Renal pelvis (tissue), 1 donor: ENCODE measurements at regions not wholly inside any gene's neighbourhood (a gene's known extent, or its start where the extent isn't known, plus 50 kb on each side); places are given as distances from the start of the nearest gene placed in this dataset.
"Not testable (repeated sequence)": the region's sequence is repeated elsewhere in the genome, so short reads cannot be mapped to it uniquely, and the experiment has no call there.

Experiments used
- DNase-seq: peaks from one replicate; pipeline ENCODE4 v3.0.0-alpha.2; 2013

DNA sequence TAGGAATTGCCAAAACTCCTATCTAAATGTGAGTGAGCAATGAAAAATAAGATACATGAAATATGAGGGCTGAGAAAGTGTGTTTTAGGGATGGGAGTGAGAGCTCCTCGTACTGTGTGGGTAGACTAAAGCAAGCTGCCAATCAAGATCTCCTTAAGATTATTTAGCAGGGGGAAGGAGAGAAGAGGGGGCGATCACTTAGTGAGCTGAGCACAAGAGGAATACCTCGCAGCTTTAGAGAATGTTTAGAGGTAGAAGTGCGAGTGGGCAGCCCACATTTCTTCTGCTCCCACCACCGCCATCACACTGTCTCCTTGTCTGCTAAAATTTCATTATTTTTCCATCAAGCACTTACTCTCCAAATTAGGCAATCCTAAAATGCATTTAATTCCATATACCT lies 312.6 kb downstream of the ALDH8A1 start:
- DNase-seq: no peak

DNA sequence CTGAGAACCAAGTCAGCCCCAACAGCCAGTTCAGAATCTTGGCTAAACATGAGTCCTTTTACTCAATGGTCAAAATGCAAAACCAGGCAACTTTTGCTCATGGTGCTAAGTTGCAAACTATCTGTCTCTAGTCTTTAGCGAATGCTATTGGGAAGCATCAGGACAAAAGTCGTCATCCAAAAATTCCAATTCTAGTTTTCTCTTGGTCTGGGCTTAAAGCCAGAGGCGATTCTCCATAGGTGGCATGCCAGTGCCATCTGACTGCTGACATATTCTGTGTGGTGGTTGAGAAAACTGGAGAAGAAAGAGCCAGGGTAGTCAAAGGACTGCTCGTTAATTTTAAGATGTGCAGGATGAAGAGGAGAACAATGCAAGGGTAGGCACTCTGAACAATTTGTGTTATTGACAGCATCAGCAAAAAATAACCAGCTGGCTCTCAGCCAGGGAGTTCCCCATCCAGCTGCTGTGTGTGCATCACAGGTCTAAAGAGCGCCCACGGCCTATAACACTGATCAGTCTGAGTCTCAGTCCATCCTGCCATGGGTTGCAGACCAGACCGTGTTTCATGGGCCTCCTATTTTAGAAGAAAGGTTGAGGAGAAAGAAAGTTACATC lies 313.6 kb downstream of the ALDH8A1 start:
- no peak for DNase-seq

DNA sequence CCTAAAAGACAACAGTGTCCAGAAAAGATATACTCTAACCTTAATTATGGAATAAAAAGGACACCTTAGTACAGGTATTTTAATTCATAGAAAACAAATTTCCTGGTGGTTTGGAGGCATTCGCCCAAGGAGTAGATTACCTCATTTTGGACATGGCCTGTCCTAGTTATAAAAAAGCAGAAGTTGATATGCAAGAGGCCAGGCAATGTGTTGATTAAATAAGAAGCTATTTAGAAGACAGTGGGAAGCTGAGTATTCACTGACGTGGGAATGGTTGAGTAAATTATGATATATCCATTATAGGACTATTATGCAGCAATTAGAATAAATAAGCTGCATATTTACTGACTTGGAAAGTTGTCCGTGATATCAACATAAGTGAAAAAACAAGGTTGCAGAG lies 314.9 kb downstream of the ALDH8A1 start:
- DNase-seq: no peak

DNA sequence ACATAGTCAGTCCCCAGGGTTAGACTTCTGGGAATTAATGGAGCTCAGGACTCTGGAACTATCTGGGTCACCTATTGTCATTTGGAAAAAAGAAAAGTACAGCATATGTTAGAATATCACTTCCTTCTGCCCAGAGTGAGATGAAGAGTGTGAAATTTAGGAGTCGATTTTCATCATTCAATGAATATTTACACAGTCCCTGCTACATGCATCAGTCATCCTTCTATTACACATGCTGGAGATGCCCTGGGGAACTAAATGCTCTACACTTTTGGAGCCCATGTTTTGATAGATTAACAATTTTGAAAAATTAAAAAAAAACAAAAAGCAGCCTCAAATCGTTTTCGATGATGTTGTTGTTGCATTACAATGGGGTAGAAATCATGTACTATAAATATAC lies 315.4 kb downstream of the ALDH8A1 start:
- DNase-seq: no peak

DNA sequence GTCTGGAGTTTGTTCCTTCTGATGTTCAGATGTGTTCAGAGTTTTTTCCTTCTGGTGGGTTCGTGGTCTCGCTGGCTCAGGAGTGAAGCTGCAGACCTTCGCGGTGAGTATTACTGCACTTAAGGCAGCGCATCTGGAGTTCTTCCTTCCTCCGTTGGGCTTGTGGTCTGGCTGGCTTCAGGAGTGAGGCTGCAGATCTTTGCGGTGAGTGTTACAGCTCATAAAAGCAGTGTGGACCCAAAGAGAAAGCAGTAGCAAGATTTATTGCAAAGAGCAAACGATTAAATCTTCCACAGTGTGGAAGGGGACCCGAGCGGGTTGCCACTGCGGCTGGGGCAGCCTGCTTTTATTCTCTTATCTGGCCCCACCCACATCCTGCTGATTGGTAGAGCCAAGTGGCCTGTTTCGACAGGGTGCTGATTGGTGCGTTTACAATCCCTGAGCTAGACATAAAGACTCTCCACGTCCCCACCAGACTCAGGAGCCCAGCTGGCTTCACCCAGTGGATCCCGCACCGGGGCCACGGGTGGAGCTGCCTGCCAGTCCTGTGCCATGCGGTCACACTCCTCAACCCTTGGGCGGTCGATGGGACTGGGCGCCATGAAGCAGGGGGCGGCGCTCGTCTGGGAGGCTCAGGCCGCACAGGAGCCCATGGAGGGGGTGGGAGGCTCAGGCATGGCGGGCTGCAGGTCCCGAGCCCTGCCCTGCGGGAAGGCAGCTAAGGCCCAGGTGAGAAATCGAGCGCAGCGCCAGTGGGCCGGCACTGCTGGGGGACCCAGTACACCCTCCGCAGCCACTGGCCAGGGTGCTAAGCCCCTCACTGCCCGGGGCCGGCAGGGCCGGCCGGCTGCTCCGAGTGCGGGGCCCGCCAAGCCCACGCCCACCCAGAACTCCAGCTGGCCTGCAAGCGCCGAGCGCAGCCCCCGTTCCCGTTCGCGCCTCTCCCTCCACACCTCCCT lies 315.3 kb upstream of the SGK1 start:
- not testable (repeated sequence) for DNase-seq

DNA sequence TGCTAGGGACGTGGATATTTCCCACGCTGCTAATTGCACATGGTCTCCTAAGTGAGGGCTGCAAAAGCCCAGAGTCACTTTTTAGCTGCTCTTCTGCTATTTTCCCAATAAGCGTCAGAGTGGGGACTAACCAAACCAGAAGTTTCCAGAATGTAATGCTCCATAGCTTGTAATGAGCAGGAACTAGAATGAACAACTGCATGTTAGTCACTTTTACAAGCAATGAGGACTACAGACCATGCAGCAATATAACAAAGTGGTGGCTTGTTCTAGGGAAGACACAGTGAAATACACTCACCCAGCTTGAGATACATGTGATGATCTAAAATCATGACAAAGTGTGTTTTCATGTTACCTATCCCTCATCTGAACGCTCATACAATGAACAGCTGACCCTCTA lies 314.1 kb upstream of the SGK1 start:
- no peak for DNase-seq

DNA sequence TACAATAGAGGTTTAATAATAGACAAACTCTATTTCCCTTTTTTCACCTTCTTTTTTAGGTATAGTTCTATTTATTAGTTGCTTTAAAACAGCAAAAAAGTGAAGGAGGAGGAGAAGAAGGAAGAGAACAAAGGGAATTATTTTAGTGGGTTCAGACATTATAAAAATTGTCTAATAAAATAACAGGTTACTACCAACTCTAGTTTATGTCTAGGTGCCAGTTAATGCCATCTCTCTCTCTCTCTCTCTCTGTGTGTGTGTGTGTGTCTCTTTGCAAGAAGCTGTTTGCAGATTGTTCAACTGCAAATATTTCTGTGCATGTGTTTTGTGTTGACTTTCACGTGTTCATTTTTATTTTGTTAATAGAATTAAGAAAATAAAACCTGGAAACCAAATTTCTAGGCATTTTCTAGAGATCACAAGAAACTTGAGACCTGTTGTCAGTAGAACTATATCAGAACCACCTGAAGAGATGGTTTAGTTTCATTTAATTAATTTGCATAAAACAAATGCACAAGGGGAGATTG lies 313.5 kb upstream of the SGK1 start:
- DNase-seq: no peak

DNA sequence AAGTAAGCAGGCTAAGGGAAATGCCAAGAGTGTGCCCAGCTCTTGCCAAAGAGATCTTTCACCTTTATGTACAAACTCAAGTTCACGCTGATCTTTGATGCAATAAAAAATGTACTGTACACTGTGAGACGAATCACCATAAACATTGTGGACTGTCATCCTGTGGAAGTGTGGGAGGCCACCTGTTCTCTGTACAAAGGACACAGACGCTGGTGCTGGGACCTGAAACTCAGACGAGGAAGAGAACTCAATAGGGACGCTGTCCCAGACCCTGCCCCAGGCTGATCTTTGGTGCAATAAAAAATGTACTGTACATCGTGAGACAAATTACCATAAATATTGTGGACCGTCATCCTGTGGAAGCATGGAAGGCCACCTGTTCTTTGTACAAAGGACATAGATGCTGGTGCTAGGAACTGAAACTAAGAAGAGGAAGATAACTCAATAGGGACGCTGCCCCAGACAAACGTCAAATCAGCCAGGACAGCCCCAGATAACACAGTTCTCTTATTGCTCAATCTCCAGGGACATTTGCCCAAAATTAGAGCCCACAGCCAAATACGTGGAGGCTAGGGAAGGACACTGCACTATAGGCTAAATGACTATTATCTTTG lies 312.7 kb upstream of the SGK1 start:
- DNase-seq: no peak

DNA sequence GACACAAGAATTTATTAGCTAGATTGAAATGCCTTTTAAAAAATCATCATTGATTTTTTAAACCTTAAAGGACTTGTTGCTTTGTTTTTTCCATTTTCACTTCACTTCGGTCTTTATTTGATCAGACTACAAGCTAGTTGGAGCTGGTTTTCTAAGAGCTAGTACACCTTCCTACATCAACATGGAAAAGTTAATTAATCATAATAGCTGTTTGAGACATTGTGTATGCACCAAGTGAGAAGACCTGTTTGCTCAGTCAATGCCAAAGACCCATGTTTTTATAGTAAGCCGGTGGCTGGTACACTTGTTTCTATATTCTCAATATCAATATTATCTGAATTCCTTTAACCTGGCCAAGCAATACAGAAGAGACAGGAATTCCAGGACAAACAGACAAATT lies 310.2 kb upstream of the SGK1 start:
- DNase-seq: no peak

DNA sequence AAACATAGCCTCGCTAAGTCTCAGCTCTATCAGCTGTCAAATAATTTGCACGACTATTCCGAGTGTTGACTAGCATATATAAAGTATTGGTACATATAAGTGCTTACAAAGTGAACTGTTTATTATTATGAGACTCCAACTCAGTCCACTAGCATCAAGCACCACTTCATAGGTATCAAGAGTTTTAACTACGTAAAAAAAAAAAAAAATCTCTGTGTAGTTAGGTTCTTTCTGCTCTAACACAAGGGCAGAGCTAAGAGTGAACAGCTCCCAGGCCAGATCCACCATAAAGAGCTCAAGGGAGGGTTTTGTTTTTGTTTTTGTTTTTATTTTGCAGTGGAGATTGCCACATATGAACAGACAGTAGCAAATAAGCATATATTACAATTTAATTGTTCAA lies 309.8 kb upstream of the SGK1 start:
- DNase-seq: no peak

DNA sequence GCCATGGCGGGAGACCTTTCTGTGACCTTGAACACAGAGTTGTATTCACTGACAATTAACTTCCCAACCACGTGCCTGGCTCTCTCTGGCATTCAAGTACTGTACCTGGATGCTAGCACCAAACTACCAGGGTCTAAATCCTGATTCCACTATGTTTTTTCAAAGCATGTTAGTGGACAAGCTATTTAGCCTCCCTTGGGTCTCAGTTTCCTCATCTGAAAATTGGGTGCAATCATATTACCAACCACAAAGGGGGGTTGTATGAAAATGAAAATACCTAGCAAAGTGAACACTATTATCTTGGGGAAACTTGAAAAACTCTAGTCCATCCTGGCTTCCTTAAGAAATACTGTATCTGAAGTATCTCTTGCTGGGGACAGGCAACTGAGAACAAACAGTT lies 308.7 kb upstream of the SGK1 start:
- DNase-seq: no peak

DNA sequence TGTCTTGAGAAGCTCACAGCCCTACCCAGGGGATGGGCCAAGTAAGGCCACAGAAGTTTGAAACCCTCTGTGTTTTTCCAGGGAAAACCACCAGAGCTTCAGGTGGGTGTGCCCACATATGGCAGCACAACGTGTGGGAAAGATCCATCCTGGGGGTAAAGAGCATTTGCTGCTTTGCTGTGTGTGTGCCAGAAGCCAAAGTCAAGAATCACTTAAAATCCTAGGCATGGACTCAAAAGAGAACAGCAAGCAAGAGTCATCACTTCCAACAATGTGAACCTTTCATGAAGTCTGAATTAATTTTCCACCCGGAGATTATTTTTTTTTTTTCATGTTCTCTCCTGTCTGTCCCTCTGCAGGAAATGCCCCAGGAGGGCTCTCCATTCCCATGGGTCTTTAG lies 308.2 kb upstream of the SGK1 start:
- no peak for DNase-seq

DNA sequence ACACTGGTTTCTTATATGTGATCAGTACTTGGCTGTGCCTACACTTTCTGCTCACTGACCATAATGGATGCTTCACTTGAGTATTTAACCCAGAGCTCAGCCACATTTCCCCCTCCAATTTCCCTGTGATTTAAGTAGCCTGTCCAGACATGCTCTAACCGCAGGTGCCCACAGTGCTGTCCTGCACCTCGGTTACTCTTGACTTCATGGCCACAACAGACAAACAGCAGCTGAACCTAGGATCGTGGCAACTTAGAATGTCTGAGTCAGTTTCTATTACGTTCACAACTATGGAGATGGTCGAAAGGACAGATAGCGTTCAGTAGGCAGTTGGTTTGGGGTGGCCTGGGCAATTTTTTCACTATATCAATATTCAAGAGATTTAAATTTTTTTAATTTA lies 306.9 kb upstream of the SGK1 start:
- DNase-seq: no peak

DNA sequence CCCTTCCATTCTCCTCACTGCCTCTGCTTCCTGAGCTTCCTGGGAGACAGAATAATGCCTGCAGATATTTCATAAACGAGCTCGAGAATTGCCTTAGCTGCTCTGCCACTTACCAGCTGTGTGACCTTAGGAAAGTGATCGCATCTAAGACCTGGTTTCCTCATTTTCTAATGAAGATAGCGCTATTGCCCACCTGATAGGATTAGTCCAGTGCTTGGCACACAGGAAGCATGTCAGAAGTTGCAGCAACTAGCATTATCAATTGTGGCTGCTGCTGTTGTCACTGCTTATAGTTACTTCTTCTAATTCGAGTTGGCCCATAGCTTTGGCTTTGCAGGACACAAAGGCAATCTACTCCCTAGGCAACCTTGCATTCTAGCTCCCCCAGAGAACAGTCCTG lies 305.5 kb upstream of the SGK1 start:
- DNase-seq: no peak

DNA sequence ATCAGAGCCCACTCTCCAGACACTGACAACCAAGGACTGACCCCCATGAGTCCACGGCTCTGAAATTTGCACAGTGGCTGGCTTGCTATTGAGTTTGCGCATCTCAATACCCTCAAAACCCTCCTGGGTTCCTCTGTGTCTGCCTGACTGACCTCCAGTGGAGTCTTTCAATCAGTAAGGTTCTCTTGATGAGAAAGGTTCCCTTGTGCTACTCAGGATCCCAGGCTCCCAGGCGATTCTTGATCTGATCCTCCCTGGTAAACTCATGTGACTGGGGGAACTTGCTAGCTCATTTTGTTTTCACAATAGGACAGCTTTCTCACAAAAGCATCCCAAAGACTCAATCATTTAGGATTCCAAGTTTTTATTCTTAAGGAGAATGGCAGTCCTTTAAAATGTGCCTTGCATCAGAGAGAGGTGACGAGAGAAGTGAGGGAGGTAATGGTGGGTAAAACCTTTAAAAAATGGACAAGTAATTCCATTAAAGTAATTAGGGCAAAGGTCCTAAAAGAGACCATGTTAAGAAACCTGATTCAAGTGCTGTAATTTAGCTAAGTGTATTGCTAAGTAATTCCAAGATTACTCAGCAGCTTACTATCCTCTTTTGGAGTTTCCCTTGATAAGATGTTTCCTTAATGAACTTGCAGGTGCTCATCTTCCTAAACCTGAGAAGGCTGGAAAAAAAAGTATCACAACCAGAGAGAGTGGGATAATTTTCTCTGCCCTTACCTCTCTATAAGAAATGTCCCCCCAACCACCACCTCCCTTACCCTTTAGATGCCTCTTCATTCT lies 304.7 kb upstream of the SGK1 start:
- DNase-seq: no peak

DNA sequence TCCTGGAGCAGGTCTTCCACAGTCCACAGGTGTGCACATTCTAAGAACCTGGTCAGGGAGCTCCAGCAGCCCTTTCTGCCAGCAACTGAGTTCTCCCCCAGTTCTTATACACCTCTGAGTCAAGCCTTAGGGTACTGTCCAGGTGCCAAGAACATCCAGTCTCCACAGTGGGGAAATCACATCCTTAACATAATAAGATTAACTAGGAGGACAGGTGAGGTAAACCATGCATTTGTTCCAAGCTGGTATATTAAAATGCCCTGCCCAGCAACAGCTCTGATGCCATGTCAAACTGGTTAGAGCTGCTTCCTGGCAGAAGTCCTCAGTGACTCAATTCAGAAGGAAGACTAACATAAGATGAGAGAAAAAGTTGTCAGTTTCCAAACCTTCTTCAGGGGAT lies 303.9 kb upstream of the SGK1 start:
- no peak for DNase-seq

DNA sequence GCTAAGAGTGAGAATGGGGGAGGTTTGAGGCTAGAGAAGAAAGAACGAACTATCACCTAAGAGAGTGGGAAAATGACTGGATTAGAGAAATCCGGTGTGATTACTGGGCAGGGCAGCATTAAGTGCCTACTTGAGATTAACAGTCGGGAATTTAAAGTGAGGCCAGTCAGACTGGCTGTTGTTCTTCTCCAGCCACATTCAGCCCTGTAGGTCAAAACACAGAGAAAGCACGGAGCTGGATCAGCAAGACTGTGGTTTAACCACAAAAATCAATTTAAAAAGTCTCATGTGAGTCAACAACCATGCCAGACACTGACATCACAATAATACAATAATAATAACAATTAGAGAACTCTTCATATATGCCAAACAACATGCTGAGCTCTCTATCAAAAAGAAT lies 301.9 kb upstream of the SGK1 start:
- DNase-seq: no peak

DNA sequence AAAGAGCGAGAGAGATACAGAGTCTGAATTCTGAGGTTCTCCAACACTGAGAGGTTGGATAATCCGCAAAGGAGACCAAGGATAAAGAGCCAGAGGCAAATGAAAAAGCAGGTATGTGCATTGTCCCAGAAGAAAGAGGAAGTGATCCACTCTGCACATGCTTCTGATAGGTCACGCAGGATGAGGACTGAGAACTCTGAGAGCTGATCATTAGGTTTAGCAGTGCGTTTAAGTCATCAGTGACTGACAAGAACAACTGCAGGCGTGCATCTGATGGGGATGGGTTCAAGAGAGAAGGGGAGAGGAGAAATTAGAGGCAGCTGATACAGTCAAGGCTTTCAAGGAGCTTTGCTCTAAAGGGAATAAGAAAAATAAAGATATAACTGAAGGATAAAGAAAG lies 301.2 kb upstream of the SGK1 start:
- no peak for DNase-seq

DNA sequence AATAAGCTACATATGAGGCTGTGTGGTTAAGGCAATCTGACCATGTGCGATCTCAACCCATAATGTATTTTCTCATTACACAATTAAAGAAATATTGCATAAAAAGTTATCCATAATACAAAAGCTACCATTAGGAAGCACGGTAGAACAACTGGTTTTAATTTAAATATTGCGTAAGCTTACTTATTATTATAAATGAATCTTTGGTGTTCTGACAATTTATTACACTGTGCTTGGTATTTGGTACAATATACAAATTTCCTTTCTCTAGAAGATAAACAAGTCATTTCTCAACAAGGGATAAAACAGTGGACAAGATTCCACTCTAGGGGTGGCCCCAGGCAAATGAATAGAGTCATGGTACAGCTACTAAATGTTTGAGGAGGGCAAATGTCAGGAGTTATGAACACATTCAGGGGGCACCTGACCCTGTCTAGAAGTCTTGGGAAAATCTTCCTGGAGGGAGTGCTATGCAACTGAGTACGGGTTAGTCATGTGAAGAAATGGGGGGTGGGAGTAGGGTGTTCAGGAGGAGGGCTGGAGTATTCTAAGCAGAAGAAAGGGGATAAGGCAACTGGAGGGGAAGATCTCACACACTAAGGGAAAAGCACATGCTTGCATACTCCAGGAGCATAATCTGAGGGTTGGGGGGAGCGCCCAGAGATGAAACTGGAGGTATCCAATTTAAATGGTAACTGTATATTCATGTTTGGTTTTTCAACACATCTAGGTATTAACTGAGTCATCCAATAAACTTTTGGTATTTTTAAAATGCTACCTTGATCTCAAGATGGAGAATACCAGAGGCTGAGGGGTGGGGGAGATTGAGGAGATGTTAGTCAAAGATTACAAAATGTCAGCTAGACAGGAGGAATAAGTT lies 296.9 kb upstream of the SGK1 start:
- no peak for DNase-seq

DNA sequence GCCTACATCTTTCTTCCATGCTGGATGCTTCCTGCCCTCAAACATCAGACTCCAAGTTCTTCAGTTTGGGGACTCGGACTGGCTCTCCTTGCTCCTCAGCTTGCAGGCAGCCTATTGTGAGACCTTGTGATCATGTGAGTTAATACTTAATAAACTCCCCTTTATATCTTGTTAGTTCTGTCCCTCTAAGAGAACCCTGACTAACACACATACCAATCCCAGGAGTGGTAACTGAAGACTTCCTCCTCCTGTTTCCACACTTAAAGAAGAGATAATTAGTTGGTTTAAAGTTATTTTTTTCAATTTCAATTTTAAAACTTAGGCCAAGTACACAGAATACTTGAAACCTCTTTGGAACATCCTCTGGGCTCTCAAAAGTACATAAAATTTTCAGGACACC lies 294.2 kb upstream of the SGK1 start:
- DNase-seq: not testable (repeated sequence)

DNA sequence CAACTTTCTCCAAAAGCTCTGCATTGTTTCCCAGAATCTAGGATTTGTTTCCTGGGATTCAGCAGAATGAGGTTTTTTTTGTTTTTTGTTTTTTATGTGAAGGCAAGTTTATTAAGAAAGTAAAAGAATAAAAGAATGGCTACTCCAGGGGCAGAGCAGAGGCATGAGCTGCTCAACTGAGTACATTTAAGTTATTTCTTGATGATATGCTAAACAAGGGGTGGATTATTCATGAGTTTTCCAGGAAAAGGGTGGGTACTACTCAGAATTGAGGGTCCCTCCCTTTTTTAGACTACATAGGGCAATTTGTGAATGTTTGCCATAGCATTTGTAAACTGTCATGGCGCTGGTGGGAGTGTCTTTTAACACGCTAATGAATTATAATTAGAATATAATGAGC lies 292.5 kb upstream of the SGK1 start:
- DNase-seq: no peak
